ENCODE measurements at regions not wholly inside any gene's neighbourhood (a gene's known extent, or its start where the extent isn't known, plus 50 kb on each side); places are given as distances from the start of the nearest gene placed in this dataset.

- TF ChIP-seq CTCF (IDR thresholded peaks at IDR 0.05) = no peak
- no peak for TF ChIP-seq CHD2 (IDR thresholded peaks at IDR 0.05; ENCODE audit: low read length, partially characterized antibody)
- TF ChIP-seq RFX5 (IDR thresholded peaks at IDR 0.05) = no peak
- TF ChIP-seq RAD21 (conservative IDR thresholded peaks at IDR 0.05 in 1 of 2, IDR thresholded peaks at IDR 0.05 in 1 of 2) = no peak
- TF ChIP-seq GATA3 (IDR thresholded peaks at IDR 0.05; ENCODE audit: borderline replicate concordance) = no peak
- TF ChIP-seq ZFP36 (IDR thresholded peaks at IDR 0.05; ENCODE audit: borderline replicate concordance, partially characterized antibody) = no peak
- no peak for TF ChIP-seq BHLHE40 (IDR thresholded peaks at IDR 0.05; ENCODE audit: low read depth, low read length)
- TF ChIP-seq NR3C1 (IDR thresholded peaks at IDR 0.05) = no peak
- TF ChIP-seq SMC3 (IDR thresholded peaks at IDR 0.05) = no peak
Measured at GRCh38 chr1:168455764-168456163, 88.0 kb downstream of the XCL2 start.
